Activated CD8-positive, alpha-beta memory T cell treated with anti-CD3 and anti-CD28 coated beads for 1 hour (primary cell): ENCODE measurements at regions not wholly inside any gene's neighbourhood (a gene's known extent, or its start where the extent isn't known, plus 50 kb on each side); places are given as distances from the start of the nearest gene placed in this dataset.

Source experiments
- DNase-seq, 2 donors: peaks; one replicate each; pipeline ENCODE4 v3.0.0-alpha.2; 2020; ENCODE audit warnings: low read depth in 1 of 2; ENCODE audit errors: extremely low read depth in 1 of 2

GRCh38 chr10:43982250-43982649 lies 333.6 kb upstream of the ZNF32 start:
- no peak for DNase-seq

- DNase-seq = no peak
These were observed 333.0 kb upstream of the ZNF32 start for GRCh38 chr10:43981696-43982095.

- DNase-seq = no peak
These were observed 332.6 kb upstream of the ZNF32 start for GRCh38 chr10:43981232-43981631.

- no peak for DNase-seq
These were observed 332.0 kb upstream of the ZNF32 start for GRCh38 chr10:43980715-43981114.

- DNase-seq = no peak
These were observed 331.6 kb upstream of the ZNF32 start for GRCh38 chr10:43980313-43980712.

- DNase-seq = no peak
These were observed 330.9 kb upstream of the ZNF32 start for GRCh38 chr10:43979551-43979950.

GRCh38 chr10:43978936-43979335 lies 330.3 kb upstream of the ZNF32 start:
- DNase-seq = no peak

- DNase-seq = no peak
These were observed 329.4 kb upstream of the ZNF32 start for GRCh38 chr10:43978091-43978490.

GRCh38 chr10:43976292-43976691 lies 327.6 kb upstream of the ZNF32 start:
- DNase-seq = no peak

- DNase-seq = no peak
These were observed 325.1 kb upstream of the ZNF32 start for GRCh38 chr10:43973801-43974200.

GRCh38 chr10:43972976-43973647 lies 324.4 kb upstream of the ZNF32 start:
- DNase-seq = no peak

- DNase-seq = no peak
These were observed 323.3 kb upstream of the ZNF32 start for GRCh38 chr10:43971981-43972380.

- DNase-seq = no peak
These were observed 322.6 kb upstream of the ZNF32 start for GRCh38 chr10:43971306-43971705.

- no peak for DNase-seq
These were observed 322.0 kb upstream of the ZNF32 start for GRCh38 chr10:43970717-43971116.

GRCh38 chr10:43970018-43970698 lies 321.5 kb upstream of the ZNF32 start:
- DNase-seq = no peak

- DNase-seq = no peak
These were observed 320.8 kb upstream of the ZNF32 start for GRCh38 chr10:43969506-43969905.

GRCh38 chr10:43968961-43969360 lies 320.3 kb upstream of the ZNF32 start:
- no peak for DNase-seq

- DNase-seq = no peak
These were observed 319.4 kb upstream of the ZNF32 start for GRCh38 chr10:43968076-43968475.

GRCh38 chr10:43966571-43966965 lies 317.9 kb upstream of the ZNF32 start:
- no peak for DNase-seq

- DNase-seq = no peak
These were observed 317.4 kb upstream of the ZNF32 start for GRCh38 chr10:43965918-43966570.

- no peak for DNase-seq
These were observed 316.6 kb upstream of the ZNF32 start for GRCh38 chr10:43965033-43965917.
